ENCODE measurements at regions not wholly inside any gene's neighbourhood (a gene's known extent, or its start where the extent isn't known, plus 50 kb on each side); places are given as distances from the start of the nearest gene placed in this dataset.

DNA sequence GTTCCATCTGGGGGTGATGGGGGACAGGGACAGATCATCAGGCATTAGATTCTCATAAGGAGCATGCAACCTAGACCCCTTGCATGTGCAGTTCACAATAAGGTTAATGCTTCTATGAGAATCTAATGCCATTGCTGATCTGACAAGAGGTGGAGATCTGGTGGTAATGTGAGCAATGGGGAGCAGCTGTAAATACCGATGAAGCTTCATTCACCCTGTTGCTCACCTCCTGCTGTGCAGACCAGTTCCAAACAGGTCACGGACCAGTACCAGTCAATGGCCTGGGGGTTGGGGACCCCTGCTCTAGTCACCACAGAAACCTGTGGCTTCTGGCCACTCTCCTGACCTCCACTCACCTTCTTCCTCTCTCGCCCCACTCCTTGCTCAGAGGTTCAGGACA lies 229.9 kb downstream of the PTPRU start (continued):
- TF ChIP-seq CSRNP3 (CRISPR knock-in tag; IDR thresholded peaks at IDR 0.05) (no peak), SNAI2 (CRISPR knock-in tag; IDR thresholded peaks at IDR 0.05) (no peak), ZNF565 (CRISPR knock-in tag; conservative IDR thresholded peaks at IDR 0.05; ENCODE audit: low read depth) (no peak), CSDC2 (CRISPR knock-in tag; IDR thresholded peaks at IDR 0.05) (no peak), BACH2 (CRISPR knock-in tag; IDR thresholded peaks at IDR 0.05; ENCODE audit: borderline replicate concordance) (no peak), OSR1 (CRISPR knock-in tag; IDR thresholded peaks at IDR 0.05) (no peak), TCF4 (CRISPR knock-in tag; IDR thresholded peaks at IDR 0.05; ENCODE audit: borderline replicate concordance) (no peak), ISL1 (CRISPR knock-in tag; IDR thresholded peaks at IDR 0.05) (no peak)

DNA sequence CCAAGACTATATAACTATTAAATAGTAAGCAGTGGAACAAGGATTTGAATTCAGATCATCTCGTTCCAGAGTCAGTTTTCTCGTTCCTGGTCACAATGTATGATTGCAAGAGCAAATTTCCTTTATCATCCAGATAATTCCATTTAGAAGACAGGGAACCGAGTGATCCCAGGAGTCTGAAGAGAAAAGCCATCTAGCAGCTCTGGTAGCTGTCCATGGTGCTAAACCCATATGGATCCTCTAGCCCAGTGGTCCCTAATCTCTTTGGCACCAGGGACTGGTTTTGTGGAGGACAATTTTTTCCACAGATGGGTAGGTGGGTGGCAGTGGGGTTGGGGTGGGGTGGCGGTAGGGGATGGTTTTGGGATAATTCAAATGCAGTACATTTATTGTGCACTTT lies 229.4 kb downstream of the PTPRU start:
- no peak for ATAC-seq
- TF ChIP-seq TOX (CRISPR knock-in tag; IDR thresholded peaks at IDR 0.05; ENCODE audit: borderline replicate concordance) (no peak), OSR1 (CRISPR knock-in tag; IDR thresholded peaks at IDR 0.05) (no peak), ISL1 (CRISPR knock-in tag; IDR thresholded peaks at IDR 0.05) (no peak), SNAI2 (CRISPR knock-in tag; IDR thresholded peaks at IDR 0.05) (no peak), GLIS3 (CRISPR knock-in tag; IDR thresholded peaks at IDR 0.05) (no peak)
- TF ChIP-seq, protein P1, sequence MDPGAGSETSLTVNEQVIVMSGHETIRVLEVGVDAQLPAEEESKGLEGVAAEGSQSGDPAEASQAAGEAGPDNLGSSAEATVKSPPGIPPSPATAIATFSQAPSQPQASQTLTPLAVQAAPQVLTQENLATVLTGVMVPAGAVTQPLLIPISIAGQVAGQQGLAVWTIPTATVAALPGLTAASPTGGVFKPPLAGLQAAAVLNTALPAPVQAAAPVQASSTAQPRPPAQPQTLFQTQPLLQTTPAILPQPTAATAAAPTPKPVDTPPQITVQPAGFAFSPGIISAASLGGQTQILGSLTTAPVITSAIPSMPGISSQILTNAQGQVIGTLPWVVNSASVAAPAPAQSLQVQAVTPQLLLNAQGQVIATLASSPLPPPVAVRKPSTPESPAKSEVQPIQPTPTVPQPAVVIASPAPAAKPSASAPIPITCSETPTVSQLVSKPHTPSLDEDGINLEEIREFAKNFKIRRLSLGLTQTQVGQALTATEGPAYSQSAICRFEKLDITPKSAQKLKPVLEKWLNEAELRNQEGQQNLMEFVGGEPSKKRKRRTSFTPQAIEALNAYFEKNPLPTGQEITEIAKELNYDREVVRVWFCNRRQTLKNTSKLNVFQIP (CRISPR knock-in tag; IDR thresholded peaks at IDR 0.05; ENCODE audit: borderline replicate concordance, low read depth), result no peak

GRCh38 chr1:29462096-29462495 lies 225.8 kb downstream of the PTPRU start:
- no peak for ATAC-seq
- TF ChIP-seq ZNF8 (CRISPR knock-in tag; IDR thresholded peaks at IDR 0.05) (no peak), TCF4 (CRISPR knock-in tag; IDR thresholded peaks at IDR 0.05; ENCODE audit: borderline replicate concordance) (no peak), CSDC2 (CRISPR knock-in tag; IDR thresholded peaks at IDR 0.05) (no peak), ESRRG (CRISPR knock-in tag; IDR thresholded peaks at IDR 0.05) (no peak), ZFP3 (CRISPR knock-in tag; IDR thresholded peaks at IDR 0.05) (no peak), ZFP30 (CRISPR knock-in tag; IDR thresholded peaks at IDR 0.05) (no peak), PPARA (CRISPR knock-in tag; IDR thresholded peaks at IDR 0.05; ENCODE audit: borderline replicate concordance) (no peak), PATZ1 (CRISPR knock-in tag; IDR thresholded peaks at IDR 0.05; ENCODE audit: borderline replicate concordance) (no peak), ZNF70 (CRISPR knock-in tag; IDR thresholded peaks at IDR 0.05) (no peak)

- TF ChIP-seq BACH2 (CRISPR knock-in tag; IDR thresholded peaks at IDR 0.05; ENCODE audit: borderline replicate concordance) (no peak), PATZ1 (CRISPR knock-in tag; IDR thresholded peaks at IDR 0.05; ENCODE audit: borderline replicate concordance) (no peak)
- no peak for ATAC-seq
Observed at GRCh38 chr1:29461115-29461739, 224.9 kb downstream of the PTPRU start.

DNA sequence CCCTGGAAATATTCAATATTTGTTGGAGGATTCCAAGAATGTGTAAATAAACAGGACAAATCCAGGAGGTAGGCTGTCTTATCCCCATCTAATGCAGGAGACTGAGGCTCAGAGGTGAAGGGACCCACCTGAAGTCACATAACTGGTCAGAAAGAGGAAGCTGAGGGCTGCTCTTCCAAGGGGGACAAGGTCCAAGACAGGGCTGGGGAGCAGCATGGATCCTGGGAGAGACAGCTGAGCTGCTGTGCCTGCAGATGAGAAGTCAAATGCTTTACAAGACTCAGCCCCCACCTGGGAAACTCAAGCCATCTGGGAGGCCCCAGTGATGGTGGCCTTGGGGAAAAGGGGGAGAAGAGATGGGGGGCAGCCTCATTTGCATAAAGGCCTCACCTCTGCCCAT lies 224.4 kb downstream of the PTPRU start:
- ATAC-seq, result no peak
- TF ChIP-seq ZC3H10 (CRISPR knock-in tag; IDR thresholded peaks at IDR 0.05) (no peak), ZNF8 (CRISPR knock-in tag; IDR thresholded peaks at IDR 0.05) (no peak)
